SK-N-SH treated with all-trans-retinoic acid at 6 μM for 48 hours (cell line): ENCODE measurements at regions not wholly inside any gene's neighbourhood (a gene's known extent, or its start where the extent isn't known, plus 50 kb on each side); places are given as distances from the start of the nearest gene placed in this dataset.

Source experiments
- ARNTL ChIP-seq: fragments of 450-650 bp; formaldehyde crosslinking; IDR thresholded peaks from 2 replicates; pipeline ENCODE4 v1.5.0; 2020; ENCODE audit warnings: low read depth, mild to moderate bottlenecking, moderate library complexity, borderline replicate concordance
- BACH2 ChIP-seq: fragments of 250-450 bp; sonication (Bioruptor Pico); IDR thresholded peaks from 2 replicates; pipeline ENCODE4 v1.9.0; 2021; ENCODE audit warnings: mild to moderate bottlenecking, borderline replicate concordance
- CREB5 ChIP-seq: fragments of 250-450 bp; sonication (Bioruptor Pico); IDR thresholded peaks from 2 replicates; pipeline ENCODE4 v1.5.1; 2020; ENCODE audit warnings: low read depth, mild to moderate bottlenecking, moderate library complexity
- CSRNP3 ChIP-seq: fragments of 250-450 bp; sonication (Bioruptor Pico); IDR thresholded peaks from 2 replicates; pipeline ENCODE4 v1.5.1; 2021; ENCODE audit warnings: mild to moderate bottlenecking, moderate library complexity
- ESRRG ChIP-seq: fragments of 250-450 bp; sonication (Bioruptor Pico); IDR thresholded peaks from 2 replicates; pipeline ENCODE4 v1.6.1; 2021; ENCODE audit warnings: mild to moderate bottlenecking
- GLIS3 ChIP-seq: fragments of 250-450 bp; sonication (Bioruptor Pico); IDR thresholded peaks from 2 replicates; pipeline ENCODE4 v1.5.0; 2020; ENCODE audit warnings: mild to moderate bottlenecking, moderate library complexity
- OSR1 ChIP-seq: fragments of 250-450 bp; sonication (Bioruptor Pico); IDR thresholded peaks from 2 replicates; pipeline ENCODE4 v1.8.0; 2022; ENCODE audit warnings: moderate library complexity, mild to moderate bottlenecking, inconsistent platforms
- TCF4 ChIP-seq: fragments of 250-450 bp; sonication (Bioruptor Pico); IDR thresholded peaks from 2 replicates; pipeline ENCODE4 v1.8.0; 2021; ENCODE audit warnings: mild to moderate bottlenecking, moderate library complexity, borderline replicate concordance
- ZC3H10 ChIP-seq: fragments of 250-450 bp; sonication (Bioruptor Pico); IDR thresholded peaks from 2 replicates; pipeline ENCODE4 v1.5.1; 2021; ENCODE audit warnings: mild to moderate bottlenecking, moderate library complexity
- ZFP3 ChIP-seq: fragments of 250-450 bp; sonication (Bioruptor Pico); IDR thresholded peaks from 2 replicates; pipeline ENCODE4 v1.5.0; 2020; ENCODE audit warnings: mild to moderate bottlenecking, moderate library complexity
- ZNF70 ChIP-seq: fragments of 450-650 bp; formaldehyde crosslinking; IDR thresholded peaks from 2 replicates; pipeline ENCODE4 v1.5.0; 2020; ENCODE audit warnings: mild to moderate bottlenecking, moderate library complexity
- ZNF8 ChIP-seq: fragments of 450-650 bp; formaldehyde crosslinking; IDR thresholded peaks from 2 replicates; pipeline ENCODE4 v1.5.0; 2020; ENCODE audit warnings: mild to moderate bottlenecking, moderate library complexity
- TF ChIP-seq, protein P1 (sequence below): fragments of 250-450 bp; sonication (Bioruptor Pico); IDR thresholded peaks from 2 replicates; pipeline ENCODE4 v1.8.0; 2020; ENCODE audit warnings: mild to moderate bottlenecking, moderate library complexity, borderline replicate concordance

GRCh38 chr10:23870651-23871610 is 338.0 kb upstream of the KIAA1217 start:
- TF ChIP-seq, protein P1, sequence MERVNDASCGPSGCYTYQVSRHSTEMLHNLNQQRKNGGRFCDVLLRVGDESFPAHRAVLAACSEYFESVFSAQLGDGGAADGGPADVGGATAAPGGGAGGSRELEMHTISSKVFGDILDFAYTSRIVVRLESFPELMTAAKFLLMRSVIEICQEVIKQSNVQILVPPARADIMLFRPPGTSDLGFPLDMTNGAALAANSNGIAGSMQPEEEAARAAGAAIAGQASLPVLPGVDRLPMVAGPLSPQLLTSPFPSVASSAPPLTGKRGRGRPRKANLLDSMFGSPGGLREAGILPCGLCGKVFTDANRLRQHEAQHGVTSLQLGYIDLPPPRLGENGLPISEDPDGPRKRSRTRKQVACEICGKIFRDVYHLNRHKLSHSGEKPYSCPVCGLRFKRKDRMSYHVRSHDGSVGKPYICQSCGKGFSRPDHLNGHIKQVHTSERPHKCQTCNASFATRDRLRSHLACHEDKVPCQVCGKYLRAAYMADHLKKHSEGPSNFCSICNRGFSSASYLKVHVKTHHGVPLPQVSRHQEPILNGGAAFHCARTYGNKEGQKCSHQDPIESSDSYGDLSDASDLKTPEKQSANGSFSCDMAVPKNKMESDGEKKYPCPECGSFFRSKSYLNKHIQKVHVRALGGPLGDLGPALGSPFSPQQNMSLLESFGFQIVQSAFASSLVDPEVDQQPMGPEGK, result no peak
- TF ChIP-seq ESRRG (CRISPR knock-in tag) (no peak), GLIS3 (no peak), CSRNP3 (CRISPR knock-in tag) (no peak), ZNF8 (CRISPR knock-in tag) (no peak), CREB5 (CRISPR knock-in tag) (no peak), OSR1 (CRISPR knock-in tag) (no peak), ZFP3 (CRISPR knock-in tag) (no peak), BACH2 (CRISPR knock-in tag) (no peak), ZNF70 (CRISPR knock-in tag) (no peak), TCF4 (no peak), ZC3H10 (no peak), ARNTL (CRISPR knock-in tag) (no peak)
